ENCODE measurements at regions not wholly inside any gene's neighbourhood (a gene's known extent, or its start where the extent isn't known, plus 50 kb on each side); places are given as distances from the start of the nearest gene placed in this dataset.

GRCh38 chr22:48705159-48705916, 1122.3 kb downstream of the BRD1 start:
- ATAC-seq, result no peak
- Histone ChIP-seq H3K9ac (ENCODE audit: low read length) (no peak overlapping the region), H3K9me2 (ENCODE audit: insufficient read depth) (no peaks in the 10 kb centered on the region), H3K27me3 (ENCODE audit: insufficient read depth, low read length) (no peaks in the 10 kb centered on the region), H3K79me2 (ENCODE audit: insufficient read depth, low read length) (no peaks in the 10 kb centered on the region), H3K4me1 (ENCODE audit: control insufficient read depth in 1 of 2, insufficient read depth in 2 of 2, low read length in 2 of 2) (no peaks in the 10 kb centered on the region), H3K9me3 (ENCODE audit: control insufficient read depth in 1 of 2, insufficient read depth in 1 of 2, low read depth in 1 of 2, low read length in 2 of 2) (no peaks in the 10 kb centered on the region; a peak in 1 of 4 replicates), H2AFZ (ENCODE audit: low read depth, low read length, poor library complexity, severe bottlenecking) (no peak overlapping the region), H3K36me3 (ENCODE audit: control insufficient read depth in 1 of 2, insufficient read depth in 2 of 2, low read length in 2 of 2) (no peaks in the 10 kb centered on the region), H4K20me1 (ENCODE audit: insufficient read depth) (no peaks in the 10 kb centered on the region), H3K4me2 (ENCODE audit: low read length) (no peak overlapping the region), H3K4me3 (replicated peaks in 1 of 2; ENCODE audit: low read depth in 1 of 2, low read length in 2 of 2) (no peak overlapping the region), H3K27ac (ENCODE audit: low read depth, low read length) (no peak overlapping the region)
- ChIA-PET CTCF (no interaction called here), POLR2A (no interaction called here), RAD21 (ENCODE audit: low non-redundant PET in 1 of 2, low total read pairs in 2 of 2, uncharacterized antibody in 2 of 2, unreplicated experiment in 2 of 2) (no interaction called here)
- intact Hi-C loops (cut with micrococcal nuclease), result no loop called here
- no TSS peak for BruUV-seq (replicated peaks)
- TF ChIP-seq JUND (IDR thresholded peaks at IDR 0.05) (no peak), RAD21 (IDR thresholded peaks at IDR 0.05; ENCODE audit: low read depth) (no peak), POLR2AphosphoS5 (IDR thresholded peaks at IDR 0.05; ENCODE audit: low read depth, low read length) (no peak), EZH2 (IDR thresholded peaks at IDR 0.05) (no peak), YY1 (IDR thresholded peaks at IDR 0.05; ENCODE audit: extremely low read depth, insufficient replicate concordance, low read depth, low read length) (no peak)
- DNase-seq (ENCODE audit: low read depth, low spot score), result no peak

GRCh38 chr22:48704335-48704734, 1123.3 kb downstream of the BRD1 start:
- Histone ChIP-seq H3K9me3 (ENCODE audit: control insufficient read depth in 1 of 2, insufficient read depth in 1 of 2, low read depth in 1 of 2, low read length in 2 of 2) (no peaks in the 10 kb centered on the region; a peak in 1 of 4 replicates), H2AFZ (ENCODE audit: low read depth, low read length, poor library complexity, severe bottlenecking) (no peak overlapping the region), H3K27me3 (ENCODE audit: insufficient read depth, low read length) (no peaks in the 10 kb centered on the region), H3K4me3 (replicated peaks in 1 of 2; ENCODE audit: low read depth in 1 of 2, low read length in 2 of 2) (no peak overlapping the region), H3K79me2 (ENCODE audit: insufficient read depth, low read length) (no peaks in the 10 kb centered on the region), H3K9me2 (ENCODE audit: insufficient read depth) (no peaks in the 10 kb centered on the region), H3K9ac (ENCODE audit: low read length) (no peak overlapping the region), H3K27ac (ENCODE audit: low read depth, low read length) (no peak overlapping the region), H3K36me3 (ENCODE audit: control insufficient read depth in 1 of 2, insufficient read depth in 2 of 2, low read length in 2 of 2) (no peaks in the 10 kb centered on the region), H4K20me1 (ENCODE audit: insufficient read depth) (no peaks in the 10 kb centered on the region), H3K4me2 (ENCODE audit: low read length) (no peak overlapping the region), H3K4me1 (ENCODE audit: control insufficient read depth in 1 of 2, insufficient read depth in 2 of 2, low read length in 2 of 2) (no peaks in the 10 kb centered on the region)
- BruUV-seq (replicated peaks), result no TSS peak
- POLR2A ChIA-PET, result no interaction called here
- intact Hi-C loops (cut with micrococcal nuclease), result no loop called here
- CTCF ChIA-PET, result no interaction called here
- no peak for DNase-seq (ENCODE audit: low read depth, low spot score)
- RAD21 ChIA-PET (ENCODE audit: low non-redundant PET in 1 of 2, low total read pairs in 2 of 2, uncharacterized antibody in 2 of 2, unreplicated experiment in 2 of 2), result no interaction called here
- no peak for TF ChIP-seq TCF7L2 (IDR thresholded peaks at IDR 0.05; ENCODE audit: borderline replicate concordance, extremely low read depth, insufficient read depth, insufficient read length)
- no peak for TF ChIP-seq EZH2 (IDR thresholded peaks at IDR 0.05)
- no peak for TF ChIP-seq ATF3 (IDR thresholded peaks at IDR 0.05)
- no peak for TF ChIP-seq ZFX (IDR thresholded peaks at IDR 0.05)
- no peak for TF ChIP-seq SRF (IDR thresholded peaks at IDR 0.05; ENCODE audit: low read depth)
- TF ChIP-seq ZNF274 (IDR thresholded peaks at IDR 0.05; ENCODE audit: low read depth, low read length), result no peak
- no peak for TF ChIP-seq YY1 (IDR thresholded peaks at IDR 0.05; ENCODE audit: extremely low read depth, insufficient replicate concordance, low read depth, low read length)
- no peak for TF ChIP-seq MAX (IDR thresholded peaks at IDR 0.05)
- TF ChIP-seq CEBPB (IDR thresholded peaks at IDR 0.05; ENCODE audit: low read depth), result no peak
- TF ChIP-seq REST (IDR thresholded peaks at IDR 0.05; ENCODE audit: low read depth), result no peak
- no peak for ATAC-seq
